ENCODE measurements at regions not wholly inside any gene's neighbourhood (a gene's known extent, or its start where the extent isn't known, plus 50 kb on each side); places are given as distances from the start of the nearest gene placed in this dataset.

- no peak for TF ChIP-seq CTCF (IDR thresholded peaks at IDR 0.05; ENCODE audit: poor library complexity)
- TF ChIP-seq EZH2phosphoT487 (IDR thresholded peaks at IDR 0.05; ENCODE audit: low read depth, severe bottlenecking, unreplicated experiment), result no peak
These were observed 944.3 kb downstream of the GATA3 start for GRCh38 chr10:8998751-8999150.
